Activated T-helper 9 cell treated with anti-CD3 and anti-CD28 coated beads, Interleukin-2, amount 50 U/mL, for 16 hours (primary cell): ENCODE measurements at regions not wholly inside any gene's neighbourhood (a gene's known extent, or its start where the extent isn't known, plus 50 kb on each side); places are given as distances from the start of the nearest gene placed in this dataset.

Experiments
- DNase-seq: peaks from one replicate; pipeline ENCODE4 v3.0.0-alpha.2; 2020; ENCODE audit warnings: low read depth

DNA sequence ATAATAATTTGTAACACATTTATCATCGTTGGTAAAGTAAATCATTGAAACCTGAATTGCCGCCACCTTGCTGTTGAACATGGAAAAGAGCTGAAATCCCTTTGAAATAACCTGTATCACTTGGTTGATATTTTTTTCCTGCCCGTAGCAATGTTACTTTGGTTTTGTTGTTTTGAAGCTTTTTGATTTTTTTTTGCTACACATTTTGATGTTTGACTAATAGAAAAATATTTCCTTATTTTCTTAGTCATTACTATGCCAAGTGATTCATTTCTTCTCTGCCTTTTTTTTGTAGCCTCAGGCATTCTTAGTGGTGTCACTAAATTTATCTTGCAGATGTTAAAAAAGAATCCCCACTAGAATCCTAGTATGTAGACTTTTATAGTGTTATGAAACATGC, 235.1 kb upstream of the MEOX2 start:
- DNase-seq: no peak

GRCh38 chr7:15920953-15921352, 234.5 kb upstream of the MEOX2 start:
- DNase-seq: no peak

GRCh38 chr7:15916681-15917380, 230.3 kb upstream of the MEOX2 start:
- DNase-seq: no peak

GRCh38 chr7:15915686-15916293, 229.3 kb upstream of the MEOX2 start:
- DNase-seq: no peak

- no peak for DNase-seq
These were observed 228.1 kb upstream of the MEOX2 start for GRCh38 chr7:15914611-15915010.

- no peak for DNase-seq
These were observed 220.0 kb upstream of the MEOX2 start for GRCh38 chr7:15906436-15906835.

DNA sequence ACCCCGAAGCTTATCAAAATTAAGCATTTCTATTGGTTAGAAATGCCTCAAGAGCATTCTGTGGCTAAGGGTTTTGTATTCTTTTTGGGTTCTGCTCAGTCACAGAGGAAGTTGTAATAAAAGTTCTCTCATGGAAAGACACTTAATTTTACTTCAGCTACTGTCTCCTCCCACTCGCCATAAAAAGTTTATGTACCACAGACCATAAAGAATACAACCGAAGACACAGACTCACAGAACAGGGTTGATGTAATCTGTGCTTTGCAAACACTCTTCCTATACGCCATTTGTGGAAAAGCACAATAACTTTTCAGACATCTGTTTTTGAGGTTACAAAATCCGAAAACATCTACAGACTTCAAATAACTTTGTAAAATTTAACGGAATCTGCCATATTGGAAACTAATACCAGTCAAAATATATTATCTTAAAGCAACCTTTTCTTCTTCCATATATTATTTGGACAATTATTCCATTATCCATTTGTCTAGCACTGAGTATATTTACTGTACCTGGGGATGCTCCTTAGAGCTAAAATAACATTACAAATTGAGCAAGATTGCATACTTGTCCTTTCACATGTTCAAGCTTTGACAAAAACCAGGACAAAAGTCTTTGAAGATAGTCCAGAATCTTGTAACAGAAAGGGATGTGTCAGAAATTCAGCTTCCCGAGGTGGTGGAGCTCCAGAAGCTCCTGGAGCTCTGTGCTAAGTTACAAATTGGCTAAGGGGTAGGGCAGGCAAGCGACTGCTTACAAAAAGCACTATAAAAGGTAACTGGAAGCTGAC, 219.0 kb upstream of the MEOX2 start:
- no peak for DNase-seq

- no peak for DNase-seq
These were observed 204.8 kb upstream of the MEOX2 start for GRCh38 chr7:15891151-15891881.

DNA sequence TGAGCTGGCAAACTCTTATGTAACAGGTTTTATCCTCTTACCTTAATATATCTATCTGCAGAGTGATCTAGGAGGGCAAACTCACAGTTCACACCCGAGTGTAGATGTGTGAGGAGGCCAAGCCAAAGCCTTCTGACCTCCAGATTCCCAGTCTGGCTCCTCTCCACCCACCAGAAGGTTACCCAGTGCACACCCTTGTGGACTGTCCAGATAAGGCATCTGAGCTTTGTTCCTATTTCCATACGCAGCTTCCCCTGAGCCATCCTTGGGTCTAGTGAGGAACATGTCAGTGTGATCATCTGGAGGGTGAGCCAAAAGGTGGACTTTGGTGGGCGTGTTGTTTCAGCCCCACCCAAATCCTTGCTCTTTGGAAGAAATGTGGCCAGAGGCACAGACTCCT, 203.0 kb upstream of the MEOX2 start:
- no peak for DNase-seq

- no peak for DNase-seq
These were observed 201.6 kb upstream of the MEOX2 start for GRCh38 chr7:15888090-15888489.

- no peak for DNase-seq
These were observed 200.1 kb upstream of the MEOX2 start for GRCh38 chr7:15886626-15887025.

- DNase-seq: no peak
These were observed 199.2 kb upstream of the MEOX2 start for GRCh38 chr7:15885678-15886077.

- DNase-seq: no peak
These were observed 188.3 kb upstream of the MEOX2 start for GRCh38 chr7:15874774-15875173.

GRCh38 chr7:15870347-15870746, 183.9 kb upstream of the MEOX2 start:
- no peak for DNase-seq

- no peak for DNase-seq
These were observed 181.0 kb upstream of the MEOX2 start for GRCh38 chr7:15867441-15867840.

DNA sequence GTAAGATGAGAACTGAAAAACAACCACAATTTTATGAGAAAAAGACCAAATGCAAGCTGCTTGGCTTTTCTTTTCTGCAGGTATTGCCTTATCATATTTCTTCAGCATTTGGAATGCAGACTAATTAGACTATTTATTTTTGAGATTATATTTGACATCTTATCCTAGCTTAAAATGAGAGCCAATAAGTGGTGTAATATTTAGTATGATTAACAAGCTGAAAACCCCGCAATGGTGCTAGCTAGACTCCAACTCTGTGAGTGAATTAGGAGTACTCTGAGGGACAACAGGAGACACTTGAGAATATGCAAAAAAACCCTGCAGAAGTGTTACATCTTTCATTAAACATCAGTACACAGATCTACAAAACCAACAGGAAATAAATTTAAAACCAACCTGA, 180.3 kb upstream of the MEOX2 start:
- DNase-seq: no peak

DNA sequence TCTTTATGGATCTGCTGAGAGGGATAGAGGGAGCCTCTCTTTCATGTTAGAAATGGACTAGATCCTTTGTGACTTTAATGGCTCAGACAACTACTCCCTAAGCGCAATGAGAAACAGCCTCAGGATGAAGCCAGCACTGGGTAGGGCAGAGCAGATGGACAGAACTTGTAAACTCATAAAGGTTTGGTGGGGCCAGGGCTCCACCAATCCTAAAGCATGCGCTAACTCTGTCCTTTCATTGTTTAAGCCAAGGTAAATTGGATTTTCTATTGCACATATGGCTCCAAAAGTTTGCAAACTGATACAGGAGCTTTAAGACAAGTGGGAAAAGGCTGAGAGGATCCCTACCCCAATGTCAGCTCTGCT, 178.1 kb upstream of the MEOX2 start:
- DNase-seq: no peak

GRCh38 chr7:15863951-15864625, 177.6 kb upstream of the MEOX2 start:
- DNase-seq: no peak

DNA sequence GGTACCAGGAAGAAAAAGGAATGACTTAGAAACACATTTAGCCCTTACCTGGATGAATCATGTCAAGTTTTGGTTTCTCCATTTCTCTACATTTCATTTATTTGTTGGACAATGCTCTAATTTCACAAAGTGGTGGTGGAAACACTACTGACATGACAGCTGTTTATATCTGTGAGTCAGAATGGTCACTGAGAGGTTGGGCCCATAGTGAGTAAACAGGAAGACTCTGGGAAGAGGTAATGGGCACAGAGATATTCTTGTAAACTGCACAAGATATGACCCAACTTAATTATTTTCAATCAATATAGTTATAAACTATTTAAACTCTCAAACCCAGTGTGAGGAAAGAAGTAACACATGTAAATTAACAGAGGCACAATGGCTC, 176.3 kb upstream of the MEOX2 start:
- no peak for DNase-seq

DNA sequence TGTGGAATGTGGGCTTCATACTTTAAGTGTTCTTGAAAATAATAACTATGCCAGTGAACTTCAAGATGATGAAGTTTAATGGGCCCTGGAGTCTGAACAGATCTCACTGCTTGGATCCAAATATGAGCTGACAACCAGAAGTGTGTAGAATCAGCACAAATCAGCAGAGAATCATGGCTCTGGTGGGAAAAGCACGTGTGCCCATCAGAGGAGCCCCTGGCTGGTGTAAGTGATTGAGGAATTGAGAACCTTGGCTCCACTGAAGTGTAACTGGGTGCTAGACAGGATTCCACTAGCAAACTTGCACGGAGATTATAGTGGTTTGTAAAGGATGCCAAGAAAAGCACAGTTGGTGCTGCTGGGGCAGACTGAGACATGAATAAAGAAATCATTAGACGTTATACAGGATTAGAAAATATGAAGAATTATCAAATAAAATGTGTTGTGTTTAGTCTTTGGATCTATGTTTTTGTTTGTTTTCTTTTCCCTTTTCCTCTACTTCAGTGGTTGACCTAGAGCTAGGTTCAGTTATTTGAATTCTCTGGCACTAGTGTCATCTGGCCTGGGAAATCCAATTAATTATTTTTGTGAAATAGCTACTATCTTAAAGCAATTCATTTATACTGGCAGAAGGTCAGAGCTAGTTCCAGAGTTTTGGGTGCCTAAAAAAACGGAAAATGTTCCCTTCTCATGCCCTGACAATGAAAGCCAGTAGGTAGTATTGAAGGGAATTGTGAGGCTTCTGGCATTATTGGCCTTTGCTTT, 175.7 kb upstream of the MEOX2 start:
- no peak for DNase-seq

GRCh38 chr7:15860264-15860949, 173.9 kb upstream of the MEOX2 start:
- DNase-seq: no peak
